Mucosa of rectum (tissue), 2 donors: ENCODE measurements at regions not wholly inside any gene's neighbourhood (a gene's known extent, or its start where the extent isn't known, plus 50 kb on each side); places are given as distances from the start of the nearest gene placed in this dataset.

Experiments
- H3K27ac ChIP-seq, 2 donors: one replicate each; pipeline ENCODE4 v1.7.0; 2013; ENCODE audit warnings: inconsistent platforms in 2 of 2, low read depth in 2 of 2, low read length in 2 of 2
- H3K27me3 ChIP-seq, 2 donors: one replicate each; pipeline ENCODE4 v1.7.0; 2013; ENCODE audit warnings: low read length in 2 of 2; ENCODE audit not compliant: control insufficient read depth in 2 of 2, insufficient read depth in 2 of 2
- H3K36me3 ChIP-seq, 2 donors: one replicate each; pipeline ENCODE4 v1.7.0; 2013; ENCODE audit warnings: low read length in 2 of 2; ENCODE audit not compliant: control insufficient read depth in 2 of 2, insufficient read depth in 2 of 2
- H3K4me1 ChIP-seq, 2 donors: one replicate each; pipeline ENCODE4 v1.7.0; 2013; ENCODE audit warnings: low read length in 2 of 2, mild to moderate bottlenecking in 1 of 2; ENCODE audit not compliant: control insufficient read depth in 2 of 2, insufficient read depth in 2 of 2
- H3K4me3 ChIP-seq, 2 donors: one replicate each; pipeline ENCODE4 v1.7.0; 2013; ENCODE audit warnings: low read length in 2 of 2
- H3K9ac ChIP-seq, 2 donors: one replicate each; pipeline ENCODE4 v1.7.0; 2013; ENCODE audit warnings: low read length in 2 of 2, low read depth in 1 of 2, mild to moderate bottlenecking in 1 of 2
- H3K9me3 ChIP-seq, 2 donors: one replicate each; pipeline ENCODE4 v1.7.0; 2013; ENCODE audit warnings: low read length in 2 of 2; ENCODE audit not compliant: control insufficient read depth in 2 of 2
- donor health status: healthy.
- donor health status: Normal muscosa, but diverticular disease.

DNA sequence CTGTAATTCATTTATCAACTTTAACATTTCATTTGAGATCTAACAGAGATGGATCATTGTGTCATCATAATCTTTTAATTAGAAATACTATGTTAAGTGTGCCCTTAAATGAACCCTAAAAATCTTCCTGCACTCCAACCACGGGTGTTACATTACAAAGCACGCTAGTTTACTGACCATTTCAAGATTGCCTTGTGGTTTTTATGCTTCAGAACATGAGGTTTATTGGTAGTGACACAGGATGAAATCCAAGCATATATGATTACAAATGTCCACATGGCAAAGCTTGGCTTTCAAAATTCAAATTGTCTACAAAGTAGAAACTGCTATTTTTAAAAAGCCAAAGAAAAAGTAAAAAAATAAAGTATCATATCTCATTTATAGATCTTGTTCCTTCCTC lies 190.4 kb upstream of the USP25 start:
- Histone ChIP-seq H3K9me3 (no peaks in the 10 kb centered on the region), H3K9ac (no peak overlapping the region), H3K4me1 (no peaks in the 10 kb centered on the region), H3K27me3 (no peaks in the 10 kb centered on the region), H3K27ac (no peak overlapping the region), H3K36me3 (no peaks in the 10 kb centered on the region), H3K4me3 (no peak overlapping the region)

GRCh38 chr21:15543473-15543872 lies 186.3 kb upstream of the USP25 start:
- Histone ChIP-seq H3K9ac (no peak overlapping the region), H3K27me3 (no peaks in the 10 kb centered on the region), H3K36me3 (no peaks in the 10 kb centered on the region), H3K4me3 (no peak overlapping the region), H3K4me1 (no peaks in the 10 kb centered on the region), H3K27ac (no peak overlapping the region), H3K9me3 (no peaks in the 10 kb centered on the region)

- H3K9ac ChIP-seq, result no peak overlapping the region
- no peaks in the 10 kb centered on the region for H3K27me3 ChIP-seq
- H3K4me3 ChIP-seq, result no peak overlapping the region
- no peak overlapping the region for H3K27ac ChIP-seq
- no peaks in the 10 kb centered on the region for H3K9me3 ChIP-seq
- H3K36me3 ChIP-seq, result no peaks in the 10 kb centered on the region
- H3K4me1 ChIP-seq, result no peaks in the 10 kb centered on the region
Measured at GRCh38 chr21:15549671-15550070, 180.1 kb upstream of the USP25 start.

DNA sequence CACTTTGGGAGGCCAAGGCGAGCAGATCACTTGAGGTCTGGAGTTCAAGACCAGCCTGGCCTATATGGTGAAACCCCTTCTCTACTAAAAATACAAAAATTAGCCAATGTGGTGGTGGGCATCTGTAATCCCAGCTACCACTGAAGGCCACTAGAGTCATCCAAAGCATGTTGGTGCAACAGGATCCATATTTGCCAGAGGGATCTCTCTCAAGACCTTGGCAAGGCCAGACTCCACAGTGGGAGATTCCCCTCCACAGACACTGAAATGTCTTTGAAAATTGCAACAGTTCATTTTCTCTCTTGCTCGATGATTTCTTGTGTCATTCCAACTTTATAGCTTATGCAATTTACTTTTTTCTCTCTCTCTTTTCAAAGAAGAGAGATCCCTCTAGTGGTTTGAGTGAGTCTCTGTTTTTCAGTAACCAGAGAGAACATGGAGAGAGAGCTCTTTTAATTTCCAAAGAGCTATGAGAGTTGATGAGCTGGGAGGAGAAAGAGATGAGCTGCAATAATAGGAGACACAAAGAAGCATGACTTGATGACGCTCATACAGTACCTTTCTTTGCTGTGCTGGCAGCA lies 176.8 kb upstream of the USP25 start:
- Histone ChIP-seq H3K9me3 (no peaks in the 10 kb centered on the region), H3K4me1 (no peaks in the 10 kb centered on the region), H3K4me3 (no peak overlapping the region), H3K9ac (no peak overlapping the region), H3K36me3 (no peaks in the 10 kb centered on the region), H3K27me3 (no peaks in the 10 kb centered on the region), H3K27ac (no peak overlapping the region)

DNA sequence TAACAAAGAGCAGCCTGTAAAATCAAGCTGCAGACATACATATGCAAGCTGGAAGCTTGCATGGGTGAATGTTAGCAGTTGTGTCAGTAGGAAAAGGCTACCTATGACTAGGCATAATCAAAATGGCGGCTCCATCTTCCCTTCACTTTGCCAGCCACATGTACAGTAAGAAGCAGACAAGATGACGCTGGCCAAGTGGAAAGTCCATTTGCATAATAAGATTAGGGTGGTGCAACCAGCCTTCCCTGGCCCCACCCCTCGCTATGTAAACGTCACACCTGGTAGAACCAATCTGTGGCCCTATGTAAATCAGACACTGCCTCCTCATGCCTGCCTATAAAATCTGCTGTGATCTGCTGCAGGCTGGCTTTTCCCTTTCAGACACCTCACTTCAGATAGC lies 171.9 kb upstream of the USP25 start:
- Histone ChIP-seq H3K36me3 (no peaks in the 10 kb centered on the region), H3K4me3 (no peak overlapping the region), H3K4me1 (no peaks in the 10 kb centered on the region), H3K27ac (no peak overlapping the region), H3K9me3 (no peaks in the 10 kb centered on the region), H3K9ac (no peak overlapping the region), H3K27me3 (no peaks in the 10 kb centered on the region)

GRCh38 chr21:15558884-15559283 lies 170.9 kb upstream of the USP25 start:
- H3K9ac ChIP-seq, result no peak overlapping the region
- no peaks in the 10 kb centered on the region for H3K36me3 ChIP-seq
- H3K4me1 ChIP-seq, result no peaks in the 10 kb centered on the region
- no peak overlapping the region for H3K4me3 ChIP-seq
- no peaks in the 10 kb centered on the region for H3K27me3 ChIP-seq
- H3K9me3 ChIP-seq, result no peaks in the 10 kb centered on the region
- H3K27ac ChIP-seq, result no peak overlapping the region

- H3K36me3 ChIP-seq, result no peaks in the 10 kb centered on the region
- no peaks in the 10 kb centered on the region for H3K27me3 ChIP-seq
- no peak overlapping the region for H3K27ac ChIP-seq
- no peak overlapping the region for H3K9ac ChIP-seq
- H3K9me3 ChIP-seq, result no peaks in the 10 kb centered on the region
- no peak overlapping the region for H3K4me3 ChIP-seq
- H3K4me1 ChIP-seq, result peaks cover 0 to 4% of the 10 kb centered on the region in 2 donors
Measured at GRCh38 chr21:15559660-15560059, 170.1 kb upstream of the USP25 start.

DNA sequence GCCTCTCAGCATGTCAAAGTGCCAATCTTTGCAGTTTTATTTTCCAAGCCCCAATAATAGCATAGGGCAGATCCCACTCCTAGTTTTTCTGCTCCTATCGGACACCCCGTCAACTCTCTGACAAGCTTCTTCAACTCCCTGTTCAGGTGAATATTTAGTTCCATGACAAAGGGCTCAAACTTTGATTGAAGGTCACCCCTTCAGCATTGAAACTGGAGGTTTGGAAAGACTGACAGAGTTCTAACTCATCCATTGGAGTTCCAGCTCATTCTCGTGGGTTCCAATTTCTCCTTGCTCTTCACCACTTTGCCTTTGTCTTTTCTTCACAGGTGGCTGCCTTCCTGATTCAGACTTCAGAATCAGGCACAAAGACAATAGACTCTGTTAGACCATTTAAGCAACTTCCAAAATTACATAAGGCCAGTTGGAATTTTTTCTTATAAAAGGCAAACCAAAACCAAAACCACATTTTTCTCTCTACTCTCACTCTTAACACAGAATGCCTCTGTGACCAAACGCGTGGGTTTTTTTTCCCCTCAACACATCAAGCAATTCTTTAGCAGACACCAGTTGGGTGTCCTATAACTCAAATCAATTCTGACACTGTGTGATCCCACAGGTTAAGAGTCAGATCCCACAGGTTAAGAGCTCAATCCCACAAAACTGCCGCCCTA lies 169.3 kb upstream of the USP25 start:
- no peak overlapping the region for H3K9ac ChIP-seq

DNA sequence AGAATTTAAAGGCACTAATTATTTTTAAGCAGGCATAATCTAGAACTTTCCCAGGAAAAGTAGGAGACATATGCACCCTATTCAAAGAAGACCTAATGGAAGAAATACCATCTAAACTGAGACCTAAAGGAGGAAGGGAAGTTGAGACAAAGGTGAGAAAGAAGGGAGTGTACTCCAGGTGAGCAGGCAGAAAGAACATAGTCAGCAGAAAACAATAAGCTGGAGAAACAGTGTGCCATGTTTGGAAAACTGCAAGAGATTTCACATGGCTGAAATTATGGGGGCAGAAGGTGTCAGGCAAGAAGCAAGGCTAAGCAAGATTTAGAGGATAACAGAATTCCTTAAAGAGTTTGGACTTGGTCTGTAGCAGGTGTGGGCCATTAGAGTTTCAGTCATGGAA lies 167.0 kb upstream of the USP25 start:
- no peak overlapping the region for H3K27ac ChIP-seq
- no peak overlapping the region for H3K4me3 ChIP-seq
- H3K9me3 ChIP-seq, result no peaks in the 10 kb centered on the region
- no peaks in the 10 kb centered on the region for H3K36me3 ChIP-seq
- no peak overlapping the region for H3K9ac ChIP-seq
- no peaks in the 10 kb centered on the region for H3K27me3 ChIP-seq
- peaks cover 0 to 4% of the 10 kb centered on the region in 2 donors for H3K4me1 ChIP-seq

More for the DNA sequence above, 169.3 kb upstream of the USP25 start:
- no peak overlapping the region for H3K27ac ChIP-seq
- H3K27me3 ChIP-seq, result no peaks in the 10 kb centered on the region
- H3K36me3 ChIP-seq, result no peaks in the 10 kb centered on the region
- H3K4me1 ChIP-seq, result peaks cover 0 to 4% of the 10 kb centered on the region in 2 donors
- H3K9me3 ChIP-seq, result no peaks in the 10 kb centered on the region
- H3K4me3 ChIP-seq, result no peak overlapping the region

DNA sequence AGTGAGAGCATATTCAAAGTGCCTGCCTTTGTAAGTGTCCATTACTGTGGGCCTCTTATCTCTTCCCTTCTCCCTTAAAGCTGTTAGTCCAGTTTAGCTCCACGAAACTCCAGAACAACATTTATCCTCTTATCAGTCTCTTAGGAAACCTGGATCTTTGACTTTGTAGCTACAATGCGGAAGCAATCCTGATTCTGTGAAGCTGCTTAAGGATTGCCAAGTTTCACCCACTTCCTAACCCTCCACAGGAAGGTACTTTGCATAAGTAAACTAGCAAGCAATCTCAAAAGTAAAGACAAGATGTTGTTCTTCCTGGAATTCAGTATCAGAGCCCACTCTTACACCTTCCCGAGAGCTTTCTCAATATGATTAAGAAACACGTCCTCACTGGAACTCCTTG lies 164.9 kb upstream of the USP25 start:
- Histone ChIP-seq H3K36me3 (no peaks in the 10 kb centered on the region), H3K9ac (no peak overlapping the region), H3K9me3 (no peaks in the 10 kb centered on the region), H3K27ac (no peak overlapping the region), H3K27me3 (no peaks in the 10 kb centered on the region), H3K4me3 (no peak overlapping the region), H3K4me1 (peaks cover 0 to 4% of the 10 kb centered on the region in 2 donors)
